Dendritic cell treated with granulocyte-macrophage colony-stimulating factor and Interleukin-4, amounts not matched to agents 40 ng/mL and 50 ng/mL, for 4 days (primary cell): ENCODE measurements at regions not wholly inside any gene's neighbourhood (a gene's known extent, or its start where the extent isn't known, plus 50 kb on each side); places are given as distances from the start of the nearest gene placed in this dataset.
"Not testable (repeated sequence)": the region's sequence is repeated elsewhere in the genome, so short reads cannot be mapped to it uniquely, and the experiment has no call there.

Source experiments
- H3K27ac Mint-ChIP-seq: one replicate; pipeline ENCODE4 v1.8.0; 2022; ENCODE audit warnings: mild to moderate bottlenecking, mixed read lengths
- H3K27me3 Mint-ChIP-seq: one replicate; pipeline ENCODE4 v1.8.0; 2022; ENCODE audit warnings: mild to moderate bottlenecking, mixed read lengths
- H3K36me3 Mint-ChIP-seq: one replicate; pipeline ENCODE4 v1.8.0; 2022; ENCODE audit warnings: low read depth, mixed read lengths
- H3K4me1 Mint-ChIP-seq: one replicate; pipeline ENCODE4 v1.8.0; 2022; ENCODE audit warnings: low read depth, mixed read lengths
- H3K4me3 Mint-ChIP-seq: one replicate; pipeline ENCODE4 v1.8.0; 2022; ENCODE audit warnings: mild to moderate bottlenecking, moderate library complexity, mixed read lengths
- H3K9me3 Mint-ChIP-seq: one replicate; pipeline ENCODE4 v1.8.0; 2022; ENCODE audit warnings: mixed read lengths
- intact Hi-C: fragments of 100-400 bp; cut with micrococcal nuclease; formaldehyde crosslinking; loops from one replicate; pipeline ENCODE4 v1.15.0; 2022

- H3K4me3 Mint-ChIP-seq, H3K4me1 Mint-ChIP-seq, H3K27ac Mint-ChIP-seq, H3K27me3 Mint-ChIP-seq, H3K36me3 Mint-ChIP-seq, intact Hi-C loops, H3K9me3 Mint-ChIP-seq: not testable (repeated sequence)
Measured at GRCh38 chr14:105697414-105697813, 171.0 kb downstream of the TMEM121 start.

- H3K27me3 Mint-ChIP-seq, H3K4me3 Mint-ChIP-seq, H3K9me3 Mint-ChIP-seq, H3K36me3 Mint-ChIP-seq, H3K4me1 Mint-ChIP-seq, H3K27ac Mint-ChIP-seq, intact Hi-C loops: not testable (repeated sequence)
Measured at GRCh38 chr14:105697955-105698354, 171.6 kb downstream of the TMEM121 start.

GRCh38 chr14:105698940-105699556, 172.7 kb downstream of the TMEM121 start:
- intact Hi-C loops, H3K4me3 Mint-ChIP-seq, H3K36me3 Mint-ChIP-seq, H3K9me3 Mint-ChIP-seq, H3K4me1 Mint-ChIP-seq, H3K27ac Mint-ChIP-seq, H3K27me3 Mint-ChIP-seq: not testable (repeated sequence)

GRCh38 chr14:105699706-105700105, 173.3 kb downstream of the TMEM121 start:
- H3K27ac Mint-ChIP-seq, H3K4me3 Mint-ChIP-seq, intact Hi-C loops, H3K27me3 Mint-ChIP-seq, H3K4me1 Mint-ChIP-seq, H3K36me3 Mint-ChIP-seq, H3K9me3 Mint-ChIP-seq: not testable (repeated sequence)

- intact Hi-C loops, H3K27me3 Mint-ChIP-seq, H3K9me3 Mint-ChIP-seq, H3K4me3 Mint-ChIP-seq, H3K4me1 Mint-ChIP-seq, H3K27ac Mint-ChIP-seq, H3K36me3 Mint-ChIP-seq: not testable (repeated sequence)
Measured at GRCh38 chr14:105700146-105700545, 173.8 kb downstream of the TMEM121 start.

GRCh38 chr14:105700622-105701288, 174.4 kb downstream of the TMEM121 start:
- Mint-ChIP-seq H3K27me3 (no peaks in the 10 kb centered on the region), H3K27ac (no peak overlapping the region), H3K4me1 (no peaks in the 10 kb centered on the region), H3K36me3 (no peaks in the 10 kb centered on the region), H3K4me3 (no peak overlapping the region), H3K9me3 (no peaks in the 10 kb centered on the region)
- intact Hi-C loops: no loop called here

- H3K27ac Mint-ChIP-seq: no peak overlapping the region
- no peak overlapping the region for H3K4me3 Mint-ChIP-seq
- H3K36me3 Mint-ChIP-seq: no peaks in the 10 kb centered on the region
- intact Hi-C loops: no loop called here
- no peaks in the 10 kb centered on the region for H3K4me1 Mint-ChIP-seq
- H3K27me3 Mint-ChIP-seq: no peaks in the 10 kb centered on the region
- H3K9me3 Mint-ChIP-seq: no peaks in the 10 kb centered on the region
Measured at GRCh38 chr14:105701456-105702274, 175.3 kb downstream of the TMEM121 start.

- no peak overlapping the region for H3K27ac Mint-ChIP-seq
- H3K27me3 Mint-ChIP-seq: no peaks in the 10 kb centered on the region
- no peak overlapping the region for H3K4me3 Mint-ChIP-seq
Measured at GRCh38 chr14:105702275-105702817, 176.0 kb downstream of the TMEM121 start.

GRCh38 chr14:105703044-105703665, 176.8 kb downstream of the TMEM121 start:
- H3K9me3 Mint-ChIP-seq, H3K4me1 Mint-ChIP-seq, H3K4me3 Mint-ChIP-seq, H3K36me3 Mint-ChIP-seq, H3K27ac Mint-ChIP-seq, H3K27me3 Mint-ChIP-seq, intact Hi-C loops: not testable (repeated sequence)

More at GRCh38 chr14:105702275-105702817, 176.0 kb downstream of the TMEM121 start:
- intact Hi-C loops: no loop called here
- Mint-ChIP-seq H3K36me3 (no peaks in the 10 kb centered on the region), H3K9me3 (no peaks in the 10 kb centered on the region), H3K4me1 (no peaks in the 10 kb centered on the region)

- H3K27ac Mint-ChIP-seq, H3K27me3 Mint-ChIP-seq, H3K9me3 Mint-ChIP-seq, H3K4me1 Mint-ChIP-seq, H3K36me3 Mint-ChIP-seq, intact Hi-C loops, H3K4me3 Mint-ChIP-seq: not testable (repeated sequence)
Measured at GRCh38 chr14:105704091-105704490, 177.7 kb downstream of the TMEM121 start.

- H3K36me3 Mint-ChIP-seq, intact Hi-C loops, H3K4me3 Mint-ChIP-seq, H3K27ac Mint-ChIP-seq, H3K9me3 Mint-ChIP-seq, H3K27me3 Mint-ChIP-seq, H3K4me1 Mint-ChIP-seq: not testable (repeated sequence)
Measured at GRCh38 chr14:105704492-105704891, 178.1 kb downstream of the TMEM121 start.

GRCh38 chr14:105705512-105705861, 179.1 kb downstream of the TMEM121 start:
- intact Hi-C loops: not testable (repeated sequence)

GRCh38 chr14:105705862-105706700, 179.7 kb downstream of the TMEM121 start:
- H3K27me3 Mint-ChIP-seq, H3K4me1 Mint-ChIP-seq, H3K36me3 Mint-ChIP-seq, intact Hi-C loops, H3K27ac Mint-ChIP-seq, H3K9me3 Mint-ChIP-seq, H3K4me3 Mint-ChIP-seq: not testable (repeated sequence)

More at GRCh38 chr14:105705512-105705861, 179.1 kb downstream of the TMEM121 start:
- not testable (repeated sequence) for H3K27ac Mint-ChIP-seq, H3K9me3 Mint-ChIP-seq, H3K4me1 Mint-ChIP-seq, H3K4me3 Mint-ChIP-seq, H3K27me3 Mint-ChIP-seq, H3K36me3 Mint-ChIP-seq
